ENCODE measurements at regions not wholly inside any gene's neighbourhood (a gene's known extent, or its start where the extent isn't known, plus 50 kb on each side); places are given as distances from the start of the nearest gene placed in this dataset.

- Histone ChIP-seq H3K9ac (ENCODE audit: insufficient read length) (no peak overlapping the region), H3K9me3 (ENCODE audit: low read depth, low read length) (no peaks in the 10 kb centered on the region), H3K27ac (no peak overlapping the region), H3K4me3 (no peak overlapping the region), H3K36me3 (ENCODE audit: insufficient read depth, low read length) (no peaks in the 10 kb centered on the region)
- DNase-seq (ENCODE audit: low read depth, low spot score), result no peak
- TF ChIP-seq FOXP2 (optimal IDR thresholded peaks at IDR 0.05; ENCODE audit: control extremely low read depth, extremely low read length, insufficient read depth) (no peak), POLR2AphosphoS5 (IDR thresholded peaks at IDR 0.05; ENCODE audit: borderline replicate concordance, low read depth, low read length) (no peak), EZH2 (IDR thresholded peaks at IDR 0.05) (no peak)
These were observed 155.3 kb upstream of the INHBA start for GRCh38 chr7:41858201-41858600.

GRCh38 chr7:41855798-41856197, 152.9 kb upstream of the INHBA start:
- no peak for DNase-seq (ENCODE audit: low read depth, low spot score)
- TF ChIP-seq POLR2AphosphoS5 (IDR thresholded peaks at IDR 0.05; ENCODE audit: borderline replicate concordance, low read depth, low read length), result no peak
- no peak for TF ChIP-seq FOXP2 (optimal IDR thresholded peaks at IDR 0.05; ENCODE audit: control extremely low read depth, extremely low read length, insufficient read depth)
- TF ChIP-seq EZH2 (IDR thresholded peaks at IDR 0.05), result no peak
- no peak overlapping the region for H3K9ac ChIP-seq (ENCODE audit: insufficient read length)
- no peaks in the 10 kb centered on the region for H3K36me3 ChIP-seq (ENCODE audit: insufficient read depth, low read length)
- no peak overlapping the region for H3K27ac ChIP-seq
- no peaks in the 10 kb centered on the region for H3K9me3 ChIP-seq (ENCODE audit: low read depth, low read length)
- no peak overlapping the region for H3K4me3 ChIP-seq

DNA sequence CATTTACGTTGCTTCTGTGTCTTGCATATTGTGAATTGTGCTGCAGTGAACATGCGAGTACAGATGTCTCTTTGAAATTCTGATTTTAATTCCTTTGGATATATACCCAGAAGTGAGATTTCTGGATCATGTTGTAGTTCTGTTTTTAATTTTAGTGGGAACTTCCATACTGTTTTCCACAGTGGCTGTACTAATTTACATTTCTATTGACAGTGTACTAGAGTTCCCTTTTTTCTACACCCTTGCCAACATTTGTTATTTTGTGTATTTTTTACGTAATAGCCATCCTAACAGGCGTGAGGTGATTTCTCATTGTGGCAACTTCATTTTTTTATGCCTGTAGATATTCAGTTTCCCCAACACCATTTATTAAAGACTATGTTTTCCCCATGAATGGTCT, 144.7 kb upstream of the INHBA start:
- Histone ChIP-seq H3K9me3 (ENCODE audit: low read depth, low read length) (no peaks in the 10 kb centered on the region), H3K27ac (no peak overlapping the region), H3K9ac (ENCODE audit: insufficient read length) (no peak overlapping the region), H3K4me3 (no peak overlapping the region), H3K36me3 (ENCODE audit: insufficient read depth, low read length) (no peaks in the 10 kb centered on the region)
- no peak for DNase-seq (ENCODE audit: low read depth, low spot score)
- TF ChIP-seq EZH2 (IDR thresholded peaks at IDR 0.05) (no peak), FOXP2 (optimal IDR thresholded peaks at IDR 0.05; ENCODE audit: control extremely low read depth, extremely low read length, insufficient read depth) (no peak), POLR2AphosphoS5 (IDR thresholded peaks at IDR 0.05; ENCODE audit: borderline replicate concordance, low read depth, low read length) (no peak)

DNA sequence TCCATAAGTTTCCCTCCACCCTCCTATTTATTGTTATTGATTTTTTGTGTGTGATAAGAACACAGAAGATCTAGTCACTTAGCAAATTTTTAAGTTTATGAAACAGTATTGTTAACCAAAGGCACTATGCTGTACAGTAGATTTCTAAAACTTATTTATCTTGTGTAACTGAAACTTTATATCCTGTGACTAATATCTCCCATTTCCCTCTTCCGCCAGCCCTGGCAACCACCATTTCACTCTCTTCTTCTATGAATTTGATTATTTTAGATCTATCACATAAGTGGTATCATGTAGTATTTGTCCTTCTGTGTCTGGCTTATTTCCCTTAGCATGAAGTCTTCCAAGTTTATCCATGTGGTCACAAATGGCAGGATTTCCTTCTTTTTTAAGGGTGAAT, 144.3 kb upstream of the INHBA start:
- H3K9ac ChIP-seq (ENCODE audit: insufficient read length), result no peak overlapping the region
- no peaks in the 10 kb centered on the region for H3K9me3 ChIP-seq (ENCODE audit: low read depth, low read length)
- no peak for TF ChIP-seq EZH2 (IDR thresholded peaks at IDR 0.05)
- no peak for TF ChIP-seq FOXP2 (optimal IDR thresholded peaks at IDR 0.05; ENCODE audit: control extremely low read depth, extremely low read length, insufficient read depth)
- no peak for TF ChIP-seq POLR2AphosphoS5 (IDR thresholded peaks at IDR 0.05; ENCODE audit: borderline replicate concordance, low read depth, low read length)
- H3K36me3 ChIP-seq (ENCODE audit: insufficient read depth, low read length), result no peaks in the 10 kb centered on the region
- H3K27ac ChIP-seq, result no peak overlapping the region
- DNase-seq (ENCODE audit: low read depth, low spot score), result no peak
- no peak overlapping the region for H3K4me3 ChIP-seq

DNA sequence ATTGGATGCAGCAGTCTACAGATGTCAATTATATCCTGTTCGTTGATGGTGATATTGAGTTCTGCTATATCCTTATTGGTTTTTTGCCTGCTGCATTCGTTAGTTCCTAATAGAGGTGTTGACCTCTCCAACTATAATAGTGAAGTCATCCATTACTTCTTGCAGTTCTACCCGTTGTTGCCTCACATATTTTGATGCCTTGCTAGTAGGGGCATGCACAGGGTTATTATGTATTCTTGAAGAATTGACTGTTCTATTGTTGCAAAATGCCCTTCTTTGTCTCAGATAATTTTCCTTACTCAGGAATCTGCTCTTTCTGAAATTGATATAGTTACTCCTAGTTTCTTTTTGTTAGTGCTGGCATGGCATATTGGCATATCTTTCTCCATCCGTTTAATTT, 140.1 kb upstream of the INHBA start:
- H3K27ac ChIP-seq, result no peak overlapping the region
- no peak overlapping the region for H3K4me3 ChIP-seq
- no peaks in the 10 kb centered on the region for H3K9me3 ChIP-seq (ENCODE audit: low read depth, low read length)
- no peak for DNase-seq (ENCODE audit: low read depth, low spot score)
- H3K36me3 ChIP-seq (ENCODE audit: insufficient read depth, low read length), result no peaks in the 10 kb centered on the region
- TF ChIP-seq POLR2AphosphoS5 (IDR thresholded peaks at IDR 0.05; ENCODE audit: borderline replicate concordance, low read depth, low read length) (no peak), FOXP2 (optimal IDR thresholded peaks at IDR 0.05; ENCODE audit: control extremely low read depth, extremely low read length, insufficient read depth) (no peak), EZH2 (IDR thresholded peaks at IDR 0.05) (no peak)
- no peak overlapping the region for H3K9ac ChIP-seq (ENCODE audit: insufficient read length)

- no peaks in the 10 kb centered on the region for H3K36me3 ChIP-seq (ENCODE audit: insufficient read depth, low read length)
- no peak overlapping the region for H3K27ac ChIP-seq
- no peak overlapping the region for H3K9ac ChIP-seq (ENCODE audit: insufficient read length)
- H3K4me3 ChIP-seq, result no peak overlapping the region
- TF ChIP-seq EZH2 (IDR thresholded peaks at IDR 0.05) (no peak), FOXP2 (optimal IDR thresholded peaks at IDR 0.05; ENCODE audit: control extremely low read depth, extremely low read length, insufficient read depth) (no peak), POLR2AphosphoS5 (IDR thresholded peaks at IDR 0.05; ENCODE audit: borderline replicate concordance, low read depth, low read length) (no peak)
- H3K9me3 ChIP-seq (ENCODE audit: low read depth, low read length), result no peaks in the 10 kb centered on the region
- no peak for DNase-seq (ENCODE audit: low read depth, low spot score)
These were observed 135.0 kb upstream of the INHBA start for GRCh38 chr7:41837916-41838315.

DNA sequence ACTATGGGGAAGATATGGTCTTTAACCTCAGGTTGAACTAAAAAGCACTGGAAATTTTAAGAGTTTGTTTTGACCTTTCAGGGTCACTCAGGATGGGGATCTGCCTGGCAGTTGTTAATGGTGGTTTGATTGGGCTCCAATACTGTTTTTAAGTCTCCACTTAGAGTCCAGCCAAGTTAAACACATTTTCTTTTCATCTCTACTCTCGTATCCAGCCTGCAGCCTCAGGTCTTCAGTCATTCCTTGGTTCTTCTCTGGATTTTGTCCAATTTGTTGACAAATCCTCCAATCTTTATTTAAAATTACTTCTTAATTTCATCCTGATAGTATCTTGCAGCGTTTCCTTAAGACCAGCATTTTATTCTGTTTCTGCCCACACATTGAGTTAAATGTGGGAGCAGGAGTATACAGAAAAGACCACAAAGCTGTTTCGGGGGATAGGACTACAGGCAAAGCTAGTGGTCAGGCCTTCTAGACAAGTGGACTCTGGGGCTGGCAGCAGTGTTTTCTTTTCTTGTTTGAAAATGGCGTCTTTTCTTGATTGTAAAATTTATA, 133.2 kb upstream of the INHBA start:
- Histone ChIP-seq H3K9me3 (ENCODE audit: low read depth, low read length) (no peaks in the 10 kb centered on the region), H3K27ac (no peak overlapping the region), H3K9ac (ENCODE audit: insufficient read length) (no peak overlapping the region), H3K4me3 (no peak overlapping the region), H3K36me3 (ENCODE audit: insufficient read depth, low read length) (no peaks in the 10 kb centered on the region)
- TF ChIP-seq FOXP2 (optimal IDR thresholded peaks at IDR 0.05; ENCODE audit: control extremely low read depth, extremely low read length, insufficient read depth) (no peak), EZH2 (IDR thresholded peaks at IDR 0.05) (no peak), POLR2AphosphoS5 (IDR thresholded peaks at IDR 0.05; ENCODE audit: borderline replicate concordance, low read depth, low read length) (no peak)
- no peak for DNase-seq (ENCODE audit: low read depth, low spot score)

- Histone ChIP-seq H3K9ac (ENCODE audit: insufficient read length) (no peak overlapping the region), H3K27ac (no peak overlapping the region), H3K36me3 (ENCODE audit: insufficient read depth, low read length) (no peaks in the 10 kb centered on the region), H3K9me3 (ENCODE audit: low read depth, low read length) (no peaks in the 10 kb centered on the region), H3K4me3 (no peak overlapping the region)
- DNase-seq (ENCODE audit: low read depth, low spot score), result no peak
- no peak for TF ChIP-seq FOXP2 (optimal IDR thresholded peaks at IDR 0.05; ENCODE audit: control extremely low read depth, extremely low read length, insufficient read depth)
These were observed 132.2 kb upstream of the INHBA start for GRCh38 chr7:41834805-41835694.

All from SK-N-MC (cell line).